Transverse colon (tissue), 4 donors: ENCODE measurements at regions not wholly inside any gene's neighbourhood (a gene's known extent, or its start where the extent isn't known, plus 50 kb on each side); places are given as distances from the start of the nearest gene placed in this dataset.
"Not testable (repeated sequence)": the region's sequence is repeated elsewhere in the genome, so short reads cannot be mapped to it uniquely, and the experiment has no call there.

Experiments used
- DNase-seq: peaks from one replicate; pipeline ENCODE4 v3.0.0-alpha.2; 2019
- H3K27ac ChIP-seq, 4 donors: fragments of 200-600 bp; sonication (generic); 2 replicates each; pipeline ENCODE4 v1.5.1; 2016 to 2018; ENCODE audit warnings: inconsistent platforms in 4 of 4
- H3K27me3 ChIP-seq: fragments of 200-600 bp; sonication (generic); 2 replicates; pipeline ENCODE4 v1.5.1; 2017; ENCODE audit warnings: inconsistent platforms
- H3K36me3 ChIP-seq, 4 donors: fragments of 200-600 bp; sonication (generic); 2 replicates each; pipeline ENCODE4 v1.5.1; 2017 to 2019; ENCODE audit warnings: inconsistent platforms in 4 of 4
- H3K4me1 ChIP-seq, 4 donors: fragments of 200-600 bp; sonication (generic); 2 replicates each; pipeline ENCODE4 v1.5.1; 2017 to 2020; ENCODE audit warnings: inconsistent platforms in 4 of 4
- H3K4me3 ChIP-seq, 4 donors: fragments of 200-600 bp; sonication (generic); 1 replicate in 1 of 4; 2 replicates in 3 of 4; pipeline versions ENCODE4 v1.5.1 to v1.6.1; 2017 to 2019; ENCODE audit warnings: inconsistent platforms in 4 of 4
- H3K9me3 ChIP-seq, 2 donors: fragments of 200-600 bp; sonication (generic); 2 replicates each; pipeline ENCODE4 v1.5.1; 2017 to 2019; ENCODE audit warnings: inconsistent platforms in 2 of 2
- EP300 ChIP-seq: sonication (generic); formaldehyde crosslinking; IDR thresholded peaks from one replicate; pipeline ENCODE4 v1.6.1; 2017; ENCODE audit warnings: antibody characterized with exemption, low read depth
- POLR2A ChIP-seq: fragments of 450-650 bp; IDR thresholded peaks from one replicate; pipeline ENCODE4 v1.6.1; 2016; ENCODE audit warnings: antibody characterized with exemption, mild to moderate bottlenecking, moderate library complexity
- POLR2AphosphoS5 ChIP-seq, 3 donors: sonication (generic); formaldehyde crosslinking; IDR thresholded peaks; one replicate each; pipeline ENCODE4 v1.6.1; 2016; ENCODE audit warnings: antibody characterized with exemption in 3 of 3
- WGBS, 2 donors: methylation state at CpG; one replicate each; pipeline ENCODE4 v1.1.5; 2018; ENCODE audit warnings: low coverage in 1 of 2; 5-methylcytosine and 5-hydroxymethylcytosine counted together
- in situ Hi-C, 4 donors: fragments of 200-750 bp; cut with MboI; loops; one replicate each; pipeline versions ENCODE4 v1.15.0 to v1.15.1; 2017; ENCODE audit warnings: low sequenced_read_pairs in 3 of 4, low pct_ligation_motif_present in 1 of 4, low pct_unique_long_range_greater_than_20kb in 1 of 4
- intact Hi-C: fragments of 100-400 bp; cut with DNase I; formaldehyde crosslinking; loops from one replicate; pipeline ENCODE4 v1.15.1; 2023; ENCODE audit warnings: low total_unique reads
- TF ChIP-seq, protein P1 (sequence below), 5 experiments: fragments of 200-600 bp in 3 of 5; fragments of 450-650 bp in 2 of 5; sonication (generic) in 3 of 5; IDR thresholded peaks; 1 replicate in 2 of 5; 2 replicates in 3 of 5; pipeline ENCODE4 v1.5.1; 2016 to 2017; ENCODE audit warnings: antibody characterized with exemption in 5 of 5, inconsistent platforms in 3 of 5, mild to moderate bottlenecking in 2 of 5, moderate library complexity in 1 of 5

DNA sequence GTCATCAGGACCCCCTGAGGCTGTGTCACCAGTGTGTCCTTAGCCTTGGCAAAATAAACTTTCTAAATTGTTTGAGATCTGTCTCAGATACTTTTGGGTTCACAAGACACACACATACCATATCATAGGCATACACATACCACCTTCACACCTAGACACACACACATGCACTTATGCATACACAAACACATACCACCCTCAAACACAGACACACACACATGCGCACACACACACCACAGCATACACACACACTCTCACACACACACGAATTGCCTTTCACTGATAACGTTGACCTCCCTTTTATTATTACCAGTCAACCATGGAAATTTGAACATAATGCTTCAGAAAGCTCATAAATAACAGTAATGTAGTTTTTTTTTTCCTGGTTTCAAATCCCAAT is 108.6 kb upstream of the MYLIP start:
- H3K27ac ChIP-seq, result no peak overlapping the region
- DNase-seq, result no peak
- in situ Hi-C loops, result no loop called here
- no peak overlapping the region for H3K4me3 ChIP-seq
- 69 to 85% methylated on average over 3 of the region's 3 CpGs for WGBS, 2 donors
- H3K9me3 ChIP-seq, result no peaks in the 10 kb centered on the region
- no peaks in the 10 kb centered on the region for H3K27me3 ChIP-seq
- no peaks in the 10 kb centered on the region for H3K36me3 ChIP-seq
- no peaks in the 10 kb centered on the region for H3K4me1 ChIP-seq
- intact Hi-C loops, result no loop called here
- TF ChIP-seq, protein P1, sequence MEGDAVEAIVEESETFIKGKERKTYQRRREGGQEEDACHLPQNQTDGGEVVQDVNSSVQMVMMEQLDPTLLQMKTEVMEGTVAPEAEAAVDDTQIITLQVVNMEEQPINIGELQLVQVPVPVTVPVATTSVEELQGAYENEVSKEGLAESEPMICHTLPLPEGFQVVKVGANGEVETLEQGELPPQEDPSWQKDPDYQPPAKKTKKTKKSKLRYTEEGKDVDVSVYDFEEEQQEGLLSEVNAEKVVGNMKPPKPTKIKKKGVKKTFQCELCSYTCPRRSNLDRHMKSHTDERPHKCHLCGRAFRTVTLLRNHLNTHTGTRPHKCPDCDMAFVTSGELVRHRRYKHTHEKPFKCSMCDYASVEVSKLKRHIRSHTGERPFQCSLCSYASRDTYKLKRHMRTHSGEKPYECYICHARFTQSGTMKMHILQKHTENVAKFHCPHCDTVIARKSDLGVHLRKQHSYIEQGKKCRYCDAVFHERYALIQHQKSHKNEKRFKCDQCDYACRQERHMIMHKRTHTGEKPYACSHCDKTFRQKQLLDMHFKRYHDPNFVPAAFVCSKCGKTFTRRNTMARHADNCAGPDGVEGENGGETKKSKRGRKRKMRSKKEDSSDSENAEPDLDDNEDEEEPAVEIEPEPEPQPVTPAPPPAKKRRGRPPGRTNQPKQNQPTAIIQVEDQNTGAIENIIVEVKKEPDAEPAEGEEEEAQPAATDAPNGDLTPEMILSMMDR (IDR thresholded peaks at IDR 0.05), result no peak
- no peak for TF ChIP-seq POLR2AphosphoS5 (IDR thresholded peaks at IDR 0.05)
- TF ChIP-seq EP300, result no peak
- TF ChIP-seq POLR2A, result no peak

DNA sequence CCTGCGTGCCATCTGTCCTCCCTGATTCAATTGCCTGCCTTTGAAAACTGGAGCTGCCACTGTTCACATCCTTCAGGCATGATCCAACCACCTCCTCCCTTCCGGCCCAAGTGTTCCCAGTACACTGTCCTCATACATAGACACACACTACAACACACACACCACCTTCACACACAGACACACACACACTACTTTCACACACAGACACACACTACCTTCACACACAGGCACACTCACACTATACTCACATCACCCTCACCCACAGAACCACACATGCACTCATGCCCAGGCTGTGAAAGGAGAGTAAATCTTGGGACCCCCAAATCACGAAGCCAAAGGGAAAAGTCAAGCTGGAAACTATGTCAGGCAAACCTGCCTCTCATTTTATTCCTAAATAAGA is 109.4 kb upstream of the MYLIP start:
- Histone ChIP-seq H3K4me3 (no peak overlapping the region), H3K9me3 (no peaks in the 10 kb centered on the region), H3K27me3 (no peaks in the 10 kb centered on the region), H3K27ac (no peak overlapping the region), H3K4me1 (no peaks in the 10 kb centered on the region), H3K36me3 (no peaks in the 10 kb centered on the region)
- no peak for DNase-seq
- in situ Hi-C loops (no loop called here), intact Hi-C loops (no loop called here)
- WGBS, 2 donors, result 82 to 83% methylated on average over 2 to 3 of the region's 3 CpGs
- no peak for TF ChIP-seq EP300
- TF ChIP-seq, protein P1 (IDR thresholded peaks at IDR 0.05), result no peak
- TF ChIP-seq POLR2A, result no peak
- no peak for TF ChIP-seq POLR2AphosphoS5 (IDR thresholded peaks at IDR 0.05)

DNA sequence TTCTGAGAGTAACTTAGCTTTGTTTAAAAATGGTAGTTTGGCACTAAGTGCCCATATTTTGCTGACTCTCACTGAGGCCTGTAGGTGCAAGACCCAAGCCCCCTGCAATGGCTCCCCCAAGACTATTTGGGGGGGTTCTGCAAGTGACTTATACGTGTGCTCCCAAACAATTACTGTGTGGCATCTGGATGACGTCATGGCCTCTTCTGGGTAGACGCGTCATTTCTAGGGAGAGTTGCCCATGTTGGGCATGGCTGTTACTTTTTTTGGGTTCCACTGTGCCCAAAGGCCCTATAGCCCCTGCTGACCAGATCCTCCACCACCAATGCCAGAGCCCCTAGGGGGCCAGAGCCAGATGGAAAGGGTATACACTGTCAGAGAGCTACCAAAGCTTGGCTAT is 110.3 kb upstream of the MYLIP start:
- intact Hi-C loops, result no loop called here

DNA sequence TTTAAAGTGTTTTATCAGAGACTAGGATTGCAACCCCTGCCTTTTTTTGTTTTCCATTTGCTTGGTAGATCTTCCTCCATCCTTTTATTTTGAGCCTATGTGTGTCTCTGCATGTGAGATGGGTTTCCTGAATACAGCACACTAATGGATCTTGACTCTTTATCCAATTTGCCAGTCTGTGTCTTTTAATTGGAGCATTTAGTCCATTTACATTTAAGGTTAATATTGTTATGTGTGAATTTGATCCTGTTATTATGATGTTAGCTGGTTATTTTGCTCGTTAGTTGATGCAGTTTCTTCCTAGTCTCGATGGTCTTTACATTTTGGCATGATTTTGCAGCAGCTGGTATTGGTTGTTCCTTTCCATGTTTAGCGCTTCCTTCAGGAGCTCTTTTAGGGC is 114.6 kb upstream of the MYLIP start:
- H3K4me3 ChIP-seq, in situ Hi-C loops, H3K27ac ChIP-seq, H3K4me1 ChIP-seq, H3K9me3 ChIP-seq, H3K36me3 ChIP-seq, intact Hi-C loops, DNase-seq, H3K27me3 ChIP-seq: not testable (repeated sequence)
- 85% methylated on average over 3 of the region's 3 CpGs; no CpG with 5 or more reads in 1 of the 2 donors for WGBS, 2 donors

More for the DNA sequence above, 110.3 kb upstream of the MYLIP start:
- Histone ChIP-seq H3K9me3 (no peaks in the 10 kb centered on the region), H3K4me1 (no peaks in the 10 kb centered on the region), H3K4me3 (no peak overlapping the region), H3K27ac (no peak overlapping the region), H3K27me3 (no peaks in the 10 kb centered on the region), H3K36me3 (no peaks in the 10 kb centered on the region)
- TF ChIP-seq EP300, result no peak
- no peak for TF ChIP-seq POLR2A
- DNase-seq, result no peak
- WGBS, 2 donors, result 100% methylated on average over 4 of the region's 4 CpGs; no CpG with 5 or more reads in 1 of the 2 donors
- in situ Hi-C loops, result no loop called here

DNA sequence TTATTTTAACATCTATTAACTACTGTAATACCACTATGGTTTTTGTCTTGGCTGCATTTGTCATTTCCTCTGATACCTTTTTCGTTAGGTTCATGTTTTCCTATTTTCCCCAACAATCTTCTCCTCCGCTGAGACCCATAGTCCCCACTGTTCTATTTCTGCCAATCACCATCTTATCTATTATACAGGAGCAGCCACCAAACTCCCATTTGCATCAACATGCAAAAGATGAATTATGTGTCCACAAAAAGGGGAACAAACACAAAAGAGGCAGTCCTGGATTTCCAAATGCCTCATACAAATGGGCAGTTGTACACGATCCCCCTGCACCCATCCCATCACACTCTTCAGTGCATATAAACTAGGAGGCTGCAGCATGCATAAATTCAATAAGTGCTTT is 121.7 kb upstream of the MYLIP start:
- no peak overlapping the region for H3K4me3 ChIP-seq
- no peaks in the 10 kb centered on the region for H3K27me3 ChIP-seq
- no peaks in the 10 kb centered on the region for H3K4me1 ChIP-seq
- intact Hi-C loops (no loop called here), in situ Hi-C loops (no loop called here)
- H3K36me3 ChIP-seq, result no peaks in the 10 kb centered on the region
- DNase-seq, result no peak
- no peak overlapping the region for H3K27ac ChIP-seq
- no peaks in the 10 kb centered on the region for H3K9me3 ChIP-seq
- no peak for TF ChIP-seq EP300
- TF ChIP-seq, protein P1 (IDR thresholded peaks at IDR 0.05), result no peak
- TF ChIP-seq POLR2AphosphoS5 (IDR thresholded peaks at IDR 0.05), result no peak
- TF ChIP-seq POLR2A, result no peak
- WGBS, 2 donors, result 53 to 69% methylated on average over 3 of the region's 3 CpGs
